NCI-H146 treated with DMSO at 0.1 percent for 48 hours (cell line): ENCODE measurements at regions not wholly inside any gene's neighbourhood (a gene's known extent, or its start where the extent isn't known, plus 50 kb on each side); places are given as distances from the start of the nearest gene placed in this dataset.
A peak's percentile ranks its signal among the peaks of the same experiment; 100 is the strongest.
"Not testable (repeated sequence)": the region's sequence is repeated elsewhere in the genome, so short reads cannot be mapped to it uniquely, and the experiment has no call there.

Experiments used
- DNase-seq: peaks from one replicate; lab custom pipeline; 2025; ENCODE audit not compliant: unreplicated experiment; lab: John Stamatoyannopoulos, UW

GRCh38 chr20:50439539-50440453, 70.4 kb upstream of the PTPN1 start:
- DNase-seq: no peak

DNA sequence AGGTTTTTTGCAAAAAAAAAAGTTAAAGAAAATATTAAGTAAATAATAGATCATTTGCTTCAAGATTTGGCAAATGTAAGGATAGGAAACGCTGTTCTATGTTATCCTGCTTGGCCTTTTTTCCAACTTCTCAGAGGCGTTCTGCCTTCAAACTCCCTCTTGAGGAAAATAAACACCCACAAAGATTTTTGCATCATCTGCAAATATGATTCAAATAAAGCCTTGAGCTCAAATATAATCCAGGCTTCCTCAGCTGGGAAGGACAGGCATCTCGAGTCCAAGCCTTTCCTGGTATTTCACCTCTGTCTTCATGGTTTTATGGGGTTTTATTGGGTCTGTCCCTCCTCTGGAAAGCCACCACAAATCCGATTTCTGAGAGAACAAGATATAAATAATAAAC, 67.7 kb upstream of the PTPN1 start:
- DNase-seq: no peak

GRCh38 chr20:50445354-50446151, 64.6 kb upstream of the PTPN1 start:
- peak; percentile 25 for DNase-seq

- DNase-seq: no peak
Observed at GRCh38 chr20:50446351-50447101, 63.7 kb upstream of the PTPN1 start.

DNA sequence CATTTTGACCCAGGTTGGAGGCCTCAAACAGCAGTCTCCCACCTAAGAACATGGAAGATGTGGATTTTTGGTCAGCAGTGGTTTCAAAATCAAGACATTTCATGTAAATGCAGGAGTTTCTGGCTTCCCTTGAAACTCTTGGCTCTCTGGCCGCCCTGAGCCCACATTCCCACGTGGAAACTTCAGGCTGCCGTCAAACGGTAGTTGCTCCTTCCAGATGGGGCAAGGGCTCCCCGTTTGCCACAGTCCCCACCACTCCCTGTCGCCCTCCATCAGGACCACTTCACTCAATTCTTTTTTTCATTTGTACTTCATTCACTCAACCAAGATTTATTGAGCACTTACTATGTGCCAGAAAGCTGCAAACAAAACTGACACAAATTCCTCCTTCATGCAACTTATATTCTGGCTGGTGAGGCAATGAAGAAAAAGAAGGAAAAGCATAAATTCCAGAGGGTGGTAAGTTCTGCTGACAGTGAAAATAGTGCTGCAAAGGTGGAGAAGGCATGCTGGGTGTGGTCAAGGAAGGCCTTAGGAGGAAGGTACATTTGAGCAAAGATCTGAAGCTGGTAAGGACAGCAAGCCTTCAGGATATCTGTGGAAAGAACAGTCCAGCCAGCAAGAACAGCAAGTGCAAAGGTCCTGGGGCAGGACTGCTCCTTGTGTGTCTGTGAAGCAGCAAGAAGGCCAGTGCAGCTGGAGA, 62.9 kb upstream of the PTPN1 start:
- DNase-seq: no peak

- no peak for DNase-seq
Observed at GRCh38 chr20:50447817-50448216, 62.4 kb upstream of the PTPN1 start.

DNA sequence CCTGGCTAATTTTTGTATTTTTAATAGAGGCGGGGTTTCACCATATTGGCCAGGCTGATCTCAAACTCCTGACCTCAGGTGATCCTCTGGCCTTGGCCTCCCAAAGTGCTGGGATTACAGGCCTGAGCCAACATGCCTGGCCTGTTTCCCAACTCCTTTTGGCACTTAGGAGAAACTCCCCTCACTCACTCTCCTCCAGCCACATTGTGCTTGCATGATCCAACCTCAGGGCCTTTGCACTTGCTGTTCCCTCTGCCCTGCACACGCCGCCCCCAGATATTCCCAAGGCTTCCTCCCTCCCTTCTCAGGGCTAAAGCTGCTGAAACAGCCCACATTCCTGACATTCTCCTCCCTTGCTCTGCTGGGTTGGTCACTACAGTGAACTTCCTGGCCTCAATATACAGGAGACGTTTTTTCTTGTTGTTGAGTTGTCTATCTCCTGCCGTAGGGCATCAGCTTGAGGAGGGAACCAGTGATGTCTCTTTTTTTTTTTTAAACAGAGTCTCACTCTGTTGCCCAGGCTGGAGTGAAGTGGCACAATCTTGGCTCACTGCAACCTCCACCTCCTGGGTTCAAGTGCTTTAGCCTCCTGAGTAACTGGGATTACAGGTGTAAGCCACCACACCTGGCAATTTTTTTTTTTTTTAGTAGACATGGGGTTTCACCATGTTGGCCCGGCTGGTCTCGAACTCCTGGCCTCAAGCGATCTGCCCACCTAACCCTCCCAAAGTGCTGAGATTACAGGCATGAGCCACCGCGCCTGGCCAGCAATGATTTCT, 61.4 kb upstream of the PTPN1 start:
- not testable (repeated sequence) for DNase-seq

GRCh38 chr20:50449738-50450492, 60.3 kb upstream of the PTPN1 start:
- no peak for DNase-seq

DNA sequence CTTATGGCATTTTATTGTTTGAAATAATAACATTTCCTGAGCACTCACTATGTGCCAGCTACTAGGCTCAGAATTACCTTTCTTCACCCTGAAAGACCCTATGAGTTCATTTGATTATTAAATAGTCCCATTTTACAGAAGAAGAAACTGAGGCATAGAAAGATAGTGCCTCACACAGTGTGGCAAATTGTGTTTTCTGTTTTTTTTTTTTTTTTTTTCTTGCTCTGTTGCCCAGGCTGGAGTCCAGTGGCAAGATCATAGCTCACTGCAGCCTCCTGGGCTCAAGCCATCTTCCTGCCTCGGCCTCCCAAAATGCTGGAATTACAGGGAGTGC, 59.7 kb upstream of the PTPN1 start:
- no peak for DNase-seq

GRCh38 chr20:50450881-50451752, 59.1 kb upstream of the PTPN1 start:
- no peak for DNase-seq

- not testable (repeated sequence) for DNase-seq
Observed at GRCh38 chr20:50451792-50452425, 58.3 kb upstream of the PTPN1 start.

- no peak for DNase-seq
Observed at GRCh38 chr20:50453533-50454244, 56.5 kb upstream of the PTPN1 start.

GRCh38 chr20:50455245-50455644, 54.9 kb upstream of the PTPN1 start:
- DNase-seq: not testable (repeated sequence)

GRCh38 chr20:50455656-50456451, 54.3 kb upstream of the PTPN1 start:
- no peak for DNase-seq

GRCh38 chr20:50456452-50457324, 53.5 kb upstream of the PTPN1 start:
- no peak for DNase-seq
